ENCODE measurements at regions not wholly inside any gene's neighbourhood (a gene's known extent, or its start where the extent isn't known, plus 50 kb on each side); places are given as distances from the start of the nearest gene placed in this dataset.
"Not testable (repeated sequence)": the region's sequence is repeated elsewhere in the genome, so short reads cannot be mapped to it uniquely, and the experiment has no call there.

DNA sequence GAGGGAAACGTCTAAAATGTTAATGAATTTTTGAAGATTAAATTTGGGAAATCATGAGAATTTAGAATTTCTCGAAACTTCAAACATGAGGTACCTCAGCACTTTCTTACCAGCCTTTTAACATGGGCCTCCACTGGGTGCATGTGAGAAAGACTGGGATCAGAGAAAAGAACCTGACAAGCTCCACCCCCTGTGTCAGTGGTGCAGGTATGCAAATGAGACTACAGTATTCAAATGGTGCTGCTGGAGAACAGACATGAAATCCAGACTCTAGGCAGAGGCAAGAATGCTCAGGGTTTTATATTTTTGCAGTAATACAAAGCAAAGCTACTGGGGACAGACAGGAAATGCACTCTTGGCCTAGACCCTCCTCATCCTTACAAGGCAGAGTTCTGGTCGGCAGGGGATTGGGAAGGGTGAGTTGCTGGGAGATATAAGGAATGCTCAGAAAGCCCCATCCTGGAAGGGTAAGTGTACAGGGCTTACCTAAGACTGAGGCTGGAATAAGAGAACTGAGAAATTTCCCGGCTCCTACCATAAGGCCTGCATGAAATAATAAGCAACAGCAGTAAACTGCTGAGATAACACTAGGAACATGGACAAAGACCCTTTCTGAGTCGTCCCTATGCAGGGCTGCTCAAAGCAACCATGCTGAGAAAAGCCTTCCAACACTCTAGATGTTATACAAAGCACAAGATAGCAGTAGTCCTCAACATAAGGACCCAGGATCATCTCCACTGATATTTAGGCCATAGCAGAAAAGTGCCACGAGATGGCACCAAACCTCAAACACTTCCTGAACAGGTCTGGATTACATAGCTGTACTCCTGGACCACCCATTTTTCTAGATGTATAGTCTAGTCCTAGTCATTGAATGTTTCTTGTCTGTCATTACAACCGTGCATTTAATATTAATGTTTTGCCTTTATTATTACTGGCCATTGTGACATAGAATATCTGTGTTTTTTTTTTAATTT lies 260.8 kb downstream of the RASSF9 start:
- peak in 1 of 5 experiments; percentile 8 for DNase-seq

GRCh38 chr12:85580562-85581168 lies 255.5 kb downstream of the RASSF9 start:
- DNase-seq: no peak

GRCh38 chr12:85587158-85587557 lies 249.1 kb downstream of the RASSF9 start:
- DNase-seq: no peak

GRCh38 chr12:85588221-85588620 lies 248.0 kb downstream of the RASSF9 start:
- no peak for DNase-seq

GRCh38 chr12:85600841-85601240 lies 235.4 kb downstream of the RASSF9 start:
- DNase-seq: no peak

GRCh38 chr12:85603556-85603955 lies 232.7 kb downstream of the RASSF9 start:
- DNase-seq: no peak

GRCh38 chr12:85606455-85606854 lies 229.8 kb downstream of the RASSF9 start:
- no peak for DNase-seq

DNA sequence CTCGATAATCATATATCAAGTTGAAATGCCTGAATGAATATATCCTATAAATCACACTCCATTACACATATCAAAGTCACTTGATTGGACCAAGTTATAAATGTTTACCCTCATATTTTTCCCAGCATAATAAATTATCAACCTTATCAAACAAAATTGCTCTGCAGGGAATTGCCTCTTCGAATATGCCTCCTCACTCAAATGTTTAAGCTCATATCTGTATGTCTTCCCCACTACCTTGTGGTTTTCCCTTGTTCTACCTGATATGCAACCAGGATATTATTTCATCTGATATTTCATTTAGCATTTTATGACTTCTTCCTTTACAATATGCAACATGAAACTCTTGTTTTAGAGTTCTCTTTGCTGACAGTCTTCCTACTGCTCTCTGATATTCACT lies 226.4 kb downstream of the RASSF9 start:
- no peak for DNase-seq

DNA sequence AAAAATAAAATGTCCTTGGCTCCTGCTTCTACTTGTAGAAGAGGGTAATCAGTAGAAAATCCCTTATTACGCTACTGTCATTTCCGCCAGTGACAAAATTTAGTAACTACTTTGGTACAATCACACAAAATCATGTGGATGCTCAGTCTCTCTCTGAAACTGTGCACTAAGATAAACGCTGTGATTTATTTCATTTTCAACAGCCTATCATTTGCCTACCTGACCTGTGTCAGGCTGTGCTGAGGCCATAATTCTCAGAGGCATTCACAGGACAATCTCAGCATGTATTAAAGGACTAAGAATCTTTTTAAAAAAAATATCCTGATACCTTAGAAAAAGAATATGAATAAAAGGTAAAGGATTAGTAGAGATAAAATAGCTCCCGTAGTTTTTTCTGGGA lies 226.0 kb downstream of the RASSF9 start:
- DNase-seq: no peak

GRCh38 chr12:85616201-85616600 lies 220.0 kb downstream of the RASSF9 start:
- no peak for DNase-seq

DNA sequence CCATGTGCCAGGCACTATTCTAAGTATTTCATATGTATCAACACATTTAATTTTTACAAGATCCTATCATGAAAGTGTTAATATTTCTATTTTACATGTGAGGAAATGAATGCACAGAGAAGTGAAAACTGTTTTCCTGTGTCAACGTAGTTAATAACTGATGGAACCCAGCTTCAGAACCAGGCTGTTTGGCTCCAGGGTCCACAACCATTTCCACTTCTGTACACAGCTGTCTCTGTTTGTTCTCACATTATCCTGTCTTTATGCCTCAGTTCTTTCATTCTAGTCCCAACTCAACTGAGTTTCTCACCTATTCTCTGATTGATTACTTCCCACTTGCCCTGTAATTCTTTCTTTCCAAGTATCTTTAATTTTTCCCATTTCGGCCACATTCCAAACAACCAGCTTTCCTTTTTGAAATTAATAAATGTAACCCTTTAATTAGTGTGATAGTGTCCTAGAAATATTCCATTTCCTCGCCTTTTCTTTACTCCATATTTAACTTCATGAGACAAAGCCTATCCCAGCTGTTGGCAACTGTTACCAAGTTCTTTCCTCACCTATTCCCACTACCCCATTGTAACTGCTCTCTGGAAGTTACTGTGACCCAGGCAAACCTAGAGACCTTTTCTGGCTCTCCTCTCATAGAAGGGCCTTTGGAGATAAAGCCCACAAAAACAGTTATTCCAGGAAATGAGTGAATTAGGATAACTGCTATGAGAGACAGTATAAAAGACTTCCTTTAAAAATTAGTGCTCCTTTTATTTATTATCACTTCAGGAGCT lies 218.7 kb downstream of the RASSF9 start:
- no peak for DNase-seq

- DNase-seq: no peak
These were observed 215.2 kb downstream of the RASSF9 start for GRCh38 chr12:85621041-85621440.

DNA sequence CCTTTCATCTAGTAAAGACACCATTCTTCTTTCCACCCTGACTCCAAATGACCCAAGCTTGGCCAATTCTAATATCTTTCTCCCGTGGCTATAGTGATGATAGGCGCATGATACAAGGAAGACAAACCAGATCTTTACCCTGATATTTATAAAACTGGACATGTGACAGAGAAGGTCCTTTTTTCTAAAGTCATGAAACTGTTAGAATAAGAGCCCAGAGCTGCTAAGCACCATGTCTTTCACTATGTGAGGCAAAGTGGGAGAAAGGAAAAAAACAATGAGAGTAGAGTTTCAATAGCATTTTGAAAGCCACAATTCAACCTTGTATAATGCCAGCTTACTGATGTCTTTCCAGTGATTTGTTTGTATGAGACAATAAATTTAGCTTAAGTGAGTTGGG lies 212.4 kb downstream of the RASSF9 start:
- no peak for DNase-seq

DNA sequence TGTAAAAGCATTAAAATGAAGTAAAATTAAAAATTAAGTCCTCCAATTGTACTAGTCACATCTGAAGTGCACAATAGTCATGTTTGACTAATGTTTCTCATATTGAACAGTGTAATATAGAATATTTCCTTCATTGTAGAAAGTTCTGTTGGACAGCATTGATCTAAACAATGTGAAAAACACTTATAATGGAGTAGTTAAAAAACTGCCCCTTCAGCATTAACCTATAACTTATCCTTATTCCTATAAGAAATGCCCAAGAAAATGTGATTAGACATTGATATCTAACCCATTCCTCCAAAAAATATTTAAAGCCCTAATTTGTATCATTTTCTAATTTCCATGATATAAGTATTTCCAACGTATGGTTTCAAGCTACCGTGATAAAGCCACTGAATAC lies 210.7 kb downstream of the RASSF9 start:
- DNase-seq: no peak

- DNase-seq: no peak
These were observed 210.0 kb downstream of the RASSF9 start for GRCh38 chr12:85626001-85626783.

- DNase-seq: no peak
These were observed 209.4 kb downstream of the RASSF9 start for GRCh38 chr12:85626784-85627171.

GRCh38 chr12:85627584-85627983 lies 208.6 kb downstream of the RASSF9 start:
- no peak for DNase-seq

DNA sequence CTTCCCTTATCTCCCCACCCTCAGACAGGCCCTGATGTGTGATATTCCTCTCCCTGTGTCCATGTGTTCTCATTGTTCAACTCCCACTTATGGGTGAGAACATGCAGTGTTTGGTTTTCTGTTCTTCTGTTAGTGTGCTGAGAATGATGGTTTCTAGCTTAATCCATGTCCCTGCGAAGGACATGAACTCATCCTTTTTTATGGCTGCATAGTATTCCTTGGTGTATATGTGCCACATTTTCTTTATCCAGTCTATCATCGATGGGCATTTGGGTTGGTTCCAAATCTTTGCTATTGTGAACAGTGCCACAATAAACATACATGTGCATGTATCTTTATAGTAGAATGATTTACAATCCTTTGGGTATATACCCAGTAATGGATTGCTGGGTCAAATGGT lies 207.6 kb downstream of the RASSF9 start:
- not testable (repeated sequence) for DNase-seq

GRCh38 chr12:85630851-85631250 lies 205.4 kb downstream of the RASSF9 start:
- no peak for DNase-seq

GRCh38 chr12:85632390-85632789 lies 203.8 kb downstream of the RASSF9 start:
- no peak for DNase-seq

- no peak for DNase-seq
These were observed 202.7 kb downstream of the RASSF9 start for GRCh38 chr12:85633491-85633890.

DNA sequence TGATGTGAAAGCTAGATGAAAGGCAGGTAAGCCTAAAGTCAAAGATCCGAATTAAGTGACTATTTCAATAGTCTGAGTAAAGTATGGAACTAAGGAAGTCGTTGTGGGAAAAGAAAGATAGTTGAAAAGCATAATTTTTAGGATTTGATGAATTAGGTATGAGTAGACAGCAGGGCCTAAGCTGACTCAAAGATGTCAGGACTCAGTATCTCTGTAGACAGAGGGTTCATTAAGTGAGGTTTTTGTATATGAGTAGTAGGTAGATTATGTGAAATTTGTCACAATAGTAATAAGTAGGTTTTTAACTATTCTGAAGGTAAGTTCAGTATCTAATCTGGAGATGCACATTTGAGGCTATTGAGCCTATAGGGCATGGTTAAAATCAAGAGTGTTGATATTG lies 196.4 kb downstream of the RASSF9 start:
- DNase-seq: no peak

DNA sequence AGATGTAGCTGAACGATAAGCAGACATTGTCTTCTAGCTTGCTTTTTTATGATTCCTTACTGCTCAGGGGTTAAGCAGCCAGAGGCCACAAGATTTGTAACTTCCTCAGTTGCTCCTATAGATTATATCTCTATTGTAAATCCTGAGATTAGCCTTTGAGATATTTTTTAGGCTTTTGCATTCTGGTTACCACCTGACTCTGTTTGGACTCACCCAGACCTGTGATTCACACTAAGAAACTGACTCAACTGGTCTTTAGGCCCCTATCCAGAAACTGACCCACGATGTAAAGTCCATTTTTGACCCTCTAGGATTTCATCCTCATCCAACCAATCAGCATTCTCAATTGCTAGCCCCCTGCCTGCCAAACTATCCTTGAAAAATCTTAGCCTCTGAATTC lies 194.4 kb downstream of the RASSF9 start:
- no peak for DNase-seq

Measured in T-helper 2 cell (primary cell).